ENCODE measurements at regions not wholly inside any gene's neighbourhood (a gene's known extent, or its start where the extent isn't known, plus 50 kb on each side); places are given as distances from the start of the nearest gene placed in this dataset.

DNA sequence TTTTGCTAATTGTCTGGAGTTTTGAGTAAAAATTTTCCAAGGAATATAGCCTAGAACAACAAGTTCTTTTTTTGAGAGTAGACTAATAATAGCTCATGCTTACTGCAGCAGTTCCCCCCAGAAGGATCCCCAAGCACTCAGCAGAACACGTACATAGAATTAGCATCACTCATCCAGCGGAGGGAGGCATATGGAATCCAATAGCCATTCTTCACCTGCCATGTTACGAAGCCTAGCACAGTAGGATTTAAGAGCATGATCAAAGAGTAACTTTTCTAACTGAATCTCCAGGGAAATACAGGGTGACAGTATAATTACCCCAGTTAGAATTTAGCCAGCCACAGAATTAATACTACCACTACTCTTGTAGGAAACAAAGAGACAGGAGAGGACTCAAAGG lies 511.7 kb upstream of the NOX3 start:
- DNase-seq, result no peak

DNA sequence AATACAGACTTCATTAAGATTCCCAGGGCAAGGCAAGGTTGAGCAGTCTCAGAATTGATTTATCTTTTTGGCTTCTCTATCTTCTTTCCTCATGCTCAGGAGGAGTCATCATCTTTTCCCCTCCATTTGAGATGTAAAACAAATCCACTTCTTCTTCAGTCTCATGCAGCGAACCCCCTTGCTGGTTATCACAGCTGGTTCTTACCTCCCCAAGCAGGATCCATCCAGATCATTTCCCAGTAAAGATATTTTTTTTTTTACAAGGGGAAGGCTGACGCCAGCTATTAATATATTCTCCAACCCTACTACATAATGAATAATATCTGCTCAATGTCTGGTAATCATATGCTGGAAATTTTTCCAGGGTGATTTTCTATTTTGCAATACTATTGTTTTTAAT lies 508.9 kb upstream of the NOX3 start:
- no peak for DNase-seq

DNA sequence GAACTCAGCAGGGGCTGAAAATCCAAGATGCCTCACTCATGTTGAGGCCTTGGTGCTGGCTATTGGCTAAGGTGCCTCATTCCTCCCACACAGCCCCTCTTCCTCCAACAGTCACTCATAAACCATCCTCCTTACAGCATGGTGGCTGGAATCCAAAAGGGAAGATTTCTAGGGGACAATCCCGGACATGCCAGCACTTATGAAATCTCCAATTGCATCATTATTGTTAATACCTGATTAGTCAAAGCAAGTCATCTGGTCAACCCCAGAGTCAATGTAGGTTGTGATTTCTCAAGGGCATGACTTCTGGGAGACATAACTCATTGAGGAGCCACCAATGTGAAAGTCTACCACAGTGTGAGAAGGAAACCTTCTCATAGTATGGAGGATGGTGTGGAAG lies 506.6 kb upstream of the NOX3 start:
- DNase-seq, result no peak

DNA sequence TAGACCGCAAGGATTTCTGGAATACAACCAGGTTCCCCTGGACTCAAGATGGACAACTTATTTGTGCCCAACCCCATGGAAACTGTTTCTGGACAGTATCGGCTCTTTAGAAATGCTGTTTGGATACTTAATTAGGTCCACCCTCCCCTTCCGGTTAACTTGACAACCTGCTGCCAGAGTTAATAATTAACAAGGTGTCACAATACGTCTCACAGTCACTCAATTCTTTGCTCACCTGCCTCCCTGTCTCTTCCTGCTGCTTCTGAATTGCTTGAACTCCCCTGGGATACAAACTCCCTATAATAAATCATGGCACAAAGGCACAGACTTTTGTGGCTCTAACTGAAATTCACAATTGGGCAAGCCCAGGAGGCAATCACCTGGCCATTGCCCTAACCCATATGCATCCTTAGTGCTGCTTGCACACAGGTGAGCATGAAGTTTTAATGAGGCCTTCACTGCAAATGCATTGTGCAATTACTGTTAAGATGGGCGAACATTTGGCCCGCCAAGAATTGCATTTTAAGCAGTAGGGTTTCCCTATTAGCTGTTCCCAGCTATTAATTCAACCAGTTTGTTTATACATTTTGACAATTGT lies 504.4 kb upstream of the NOX3 start:
- no peak for DNase-seq

DNA sequence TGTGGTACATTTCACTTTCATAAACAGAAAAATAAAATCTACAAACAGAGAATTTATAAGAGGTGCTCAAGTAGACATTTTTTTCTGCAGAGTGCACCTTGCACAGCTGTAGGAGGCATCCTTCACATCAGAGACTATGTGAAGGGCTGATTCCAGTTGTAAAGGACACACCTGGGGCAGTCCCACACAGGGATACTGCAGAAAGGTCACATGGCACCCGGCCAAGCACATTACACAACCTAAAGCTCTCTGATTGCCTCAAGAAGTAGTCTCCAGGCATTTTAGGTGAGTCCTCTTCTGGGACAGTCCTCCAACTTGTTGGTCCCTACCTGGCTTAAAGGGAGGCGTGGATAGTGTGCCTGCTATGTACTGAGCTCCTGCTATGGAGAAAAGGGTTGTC lies 502.9 kb upstream of the NOX3 start:
- no peak for DNase-seq

DNA sequence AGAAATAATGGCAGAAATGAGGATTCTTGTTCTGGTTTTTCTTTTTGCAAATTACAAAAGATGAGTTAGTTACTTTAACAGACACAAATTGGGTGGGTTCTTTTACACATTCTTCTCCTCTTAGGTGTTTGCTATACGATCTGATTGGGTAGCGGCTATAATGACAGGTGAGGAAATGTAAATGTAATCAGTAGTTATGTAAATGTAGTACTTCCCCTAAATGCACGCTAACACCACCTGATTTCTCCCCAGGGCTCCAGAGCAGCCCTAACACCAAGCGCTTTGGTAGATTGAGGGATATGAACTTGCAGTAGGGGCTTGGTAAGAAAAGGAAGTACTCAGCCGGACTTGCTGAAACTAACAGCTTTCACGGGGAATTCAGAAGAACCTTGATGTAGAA lies 499.4 kb upstream of the NOX3 start:
- DNase-seq, result no peak

DNA sequence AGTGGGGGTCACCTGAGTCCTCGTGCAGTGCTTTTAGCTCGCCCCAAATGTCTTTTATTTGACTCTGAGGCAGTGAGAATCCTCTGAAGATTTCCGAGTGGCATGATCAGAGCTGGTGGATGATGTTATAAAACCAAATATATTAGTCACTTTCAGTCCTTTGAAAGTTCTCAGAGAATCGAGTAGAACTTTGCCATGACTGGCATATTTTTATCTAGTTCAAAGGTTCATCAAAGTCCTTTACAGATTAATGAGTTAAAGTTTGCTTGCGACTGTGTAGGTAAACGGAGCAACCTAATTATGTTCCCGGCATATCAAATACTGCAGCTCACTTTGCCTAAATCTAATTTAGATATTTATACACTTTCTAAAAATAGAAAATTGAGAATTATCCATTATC lies 498.5 kb upstream of the NOX3 start:
- DNase-seq, result no peak

DNA sequence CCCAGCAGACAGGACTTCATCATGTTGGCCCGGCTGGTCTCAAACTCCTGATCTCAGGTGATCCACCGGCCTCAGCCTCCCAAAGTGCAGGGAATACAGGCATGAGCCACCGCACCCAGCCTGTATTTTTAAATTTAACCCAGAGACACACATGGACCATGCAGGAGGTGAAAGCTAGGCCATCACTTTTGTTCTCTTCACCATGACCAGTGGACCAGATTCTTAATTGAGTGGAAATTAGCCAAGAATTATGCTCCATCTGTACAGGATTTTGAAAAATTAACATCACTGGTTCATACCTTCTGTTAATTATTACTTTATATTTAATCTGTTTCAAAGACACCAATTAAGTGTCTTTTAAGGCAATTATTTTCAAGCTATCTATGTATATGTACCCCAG lies 493.6 kb upstream of the NOX3 start:
- DNase-seq, result no peak

DNA sequence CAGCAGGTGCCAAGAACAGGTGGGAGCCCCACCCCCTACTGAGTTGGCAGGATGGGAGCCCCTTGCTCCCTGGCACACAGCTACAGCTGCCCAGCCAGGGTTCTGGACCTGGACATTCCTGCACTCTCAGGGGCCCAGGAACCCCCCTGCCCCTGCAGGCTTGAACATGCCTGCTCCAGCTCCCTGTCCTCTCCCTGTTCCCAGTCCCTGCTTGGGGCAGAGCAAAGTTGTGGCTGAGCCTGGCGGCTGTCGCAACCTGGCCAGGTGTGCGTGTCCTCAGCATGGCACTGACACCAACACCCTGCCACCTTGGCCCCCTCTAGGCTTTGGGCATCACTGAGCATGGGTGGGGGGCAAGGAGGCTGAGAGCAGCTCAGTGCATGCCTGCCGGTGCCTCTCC lies 491.2 kb upstream of the NOX3 start:
- DNase-seq, result no peak

DNA sequence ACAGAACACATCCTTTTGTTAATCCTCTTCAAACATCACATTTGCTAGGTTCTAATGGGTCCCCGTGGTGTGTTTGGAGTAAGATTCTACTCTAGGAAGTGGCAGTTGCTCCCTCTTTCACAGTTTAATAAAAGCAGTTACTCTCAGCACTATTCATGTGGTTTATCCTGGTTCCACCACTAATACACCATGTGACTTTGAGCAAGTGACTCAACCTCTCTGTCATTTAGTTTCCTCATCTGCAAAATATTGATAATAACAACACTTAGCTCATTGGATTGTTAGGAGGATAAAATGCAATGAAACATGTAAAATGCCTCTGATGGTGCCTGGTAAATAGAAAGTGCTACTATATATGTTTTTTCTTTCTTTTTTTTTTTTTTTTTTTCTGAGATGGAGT lies 488.0 kb upstream of the NOX3 start:
- no peak for DNase-seq

DNA sequence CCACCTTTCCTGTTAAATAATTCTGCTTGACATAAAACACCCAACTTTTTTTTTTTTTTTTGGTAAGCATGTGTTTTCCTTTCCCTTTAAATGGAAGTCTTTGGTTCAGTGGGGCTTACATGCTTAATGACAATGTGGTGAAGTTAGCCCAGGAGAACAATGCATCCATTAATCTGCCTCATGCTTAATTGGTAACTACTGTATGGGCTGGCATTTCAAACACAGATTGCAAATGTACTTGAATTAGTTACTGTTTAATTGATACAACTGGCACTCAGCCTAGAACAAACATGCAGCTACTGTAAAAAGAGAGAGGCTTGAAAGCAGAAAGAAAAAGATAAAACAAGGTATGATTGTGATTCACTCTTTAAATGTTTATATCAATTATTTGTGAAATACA lies 483.6 kb upstream of the NOX3 start:
- DNase-seq, result no peak

DNA sequence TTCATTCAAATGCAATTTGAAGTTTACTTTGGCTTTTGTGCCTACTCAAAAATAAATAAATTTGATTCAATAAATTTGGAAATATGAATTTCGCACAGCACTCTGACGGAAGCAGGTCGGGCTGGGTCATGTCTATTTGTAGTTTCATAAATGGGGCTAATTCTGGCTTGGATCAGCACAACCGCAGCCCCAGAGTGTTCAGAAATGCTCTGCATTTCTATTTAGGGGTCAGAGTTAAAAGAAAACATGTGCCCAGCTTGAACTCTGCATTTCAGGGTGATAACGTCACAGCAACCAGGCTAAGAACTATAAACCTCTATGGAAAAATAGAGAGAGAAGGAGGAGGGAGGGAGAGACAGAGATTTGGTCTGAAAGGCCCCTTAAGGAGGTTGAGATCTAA lies 480.9 kb upstream of the NOX3 start:
- no peak for DNase-seq

DNA sequence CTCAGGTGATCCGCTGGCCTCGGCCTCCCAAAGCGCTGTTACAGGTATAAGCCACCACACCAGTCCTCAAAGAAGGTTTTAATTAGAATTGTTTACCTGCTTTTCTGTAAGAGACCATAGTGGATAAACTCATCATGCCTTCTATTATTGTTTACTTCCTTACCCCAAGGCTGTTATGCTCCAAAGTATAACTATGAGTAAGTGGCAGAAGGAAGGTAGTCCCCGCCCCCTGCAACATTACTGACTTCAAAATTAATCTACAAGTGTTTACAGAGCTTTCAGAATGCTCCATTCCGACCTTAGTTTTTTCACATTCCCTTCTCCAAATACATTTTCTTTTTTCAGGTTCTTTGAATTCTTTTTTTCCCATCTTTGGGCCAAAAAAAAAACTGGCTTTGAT lies 480.5 kb upstream of the NOX3 start:
- no peak for DNase-seq

DNA sequence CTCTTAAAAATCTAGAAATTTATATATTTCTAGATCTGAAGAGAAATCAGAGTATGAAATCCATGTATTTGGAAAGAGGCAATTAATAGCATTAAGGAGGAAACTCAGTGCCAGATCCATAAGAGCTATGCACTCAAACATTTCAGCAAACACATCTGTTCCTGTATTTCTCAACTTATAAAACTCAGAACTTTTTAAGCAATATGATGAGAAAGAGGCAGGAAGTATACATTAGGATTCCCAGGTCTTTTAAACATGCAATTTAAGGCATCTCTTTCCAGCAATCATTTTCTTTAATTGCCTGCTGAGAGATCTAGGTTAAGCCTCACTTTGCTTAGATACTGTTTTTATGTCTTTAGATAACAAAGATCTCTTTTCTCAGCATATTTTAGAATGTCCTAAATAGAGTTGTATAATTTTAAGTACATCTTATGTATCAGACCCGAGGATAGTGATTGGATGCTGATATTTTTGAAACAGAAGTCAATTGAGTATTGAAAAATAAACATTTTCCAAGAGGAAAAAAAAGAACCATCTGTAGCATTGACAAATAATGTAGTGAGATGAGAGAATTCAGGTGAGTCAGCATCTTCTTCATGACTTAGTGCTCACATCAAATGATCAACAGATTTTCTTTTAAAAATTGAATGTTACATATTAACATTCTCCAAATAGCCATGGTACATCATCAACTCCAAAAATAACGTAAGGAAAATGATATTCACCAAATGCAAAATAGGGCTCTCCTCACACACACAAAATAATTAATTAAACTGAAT lies 461.4 kb upstream of the NOX3 start:
- DNase-seq, result no peak

DNA sequence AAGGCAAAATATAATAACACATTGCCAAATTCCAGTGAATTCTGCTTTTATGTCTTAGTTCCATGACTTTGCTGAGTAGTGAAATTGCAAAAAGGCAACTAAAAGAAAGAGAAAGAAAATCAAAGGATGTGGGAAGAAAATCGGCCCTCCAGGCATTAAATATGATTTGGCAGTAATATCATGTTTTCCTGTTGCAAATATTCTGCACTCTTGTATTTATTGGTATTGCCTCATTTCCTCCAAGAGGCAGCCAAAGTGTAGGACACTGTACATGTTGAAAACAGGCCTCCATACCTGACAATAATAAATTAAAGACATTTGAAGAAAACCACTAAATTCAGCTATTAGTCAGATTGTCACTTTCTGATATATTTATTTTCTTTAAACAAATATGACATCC lies 460.0 kb upstream of the NOX3 start:
- no peak for DNase-seq

DNA sequence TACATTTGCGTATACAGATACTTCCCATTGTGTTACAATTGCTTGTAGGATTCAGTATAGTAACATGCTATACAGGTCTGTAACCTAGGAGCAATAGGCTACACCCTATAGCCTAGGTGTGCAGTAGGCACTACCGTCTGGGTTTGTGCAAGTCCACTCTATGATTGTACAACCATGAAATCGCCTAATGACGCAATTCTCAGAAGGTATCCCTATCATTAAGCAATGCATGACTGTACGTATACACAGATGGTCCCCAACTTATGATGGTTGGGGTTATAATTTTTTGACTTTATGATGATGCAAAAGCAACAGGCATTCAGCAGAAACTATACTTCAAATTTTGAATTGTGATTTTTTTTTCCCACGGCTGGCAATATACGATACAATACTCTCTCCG lies 458.2 kb upstream of the NOX3 start:
- no peak for DNase-seq

DNA sequence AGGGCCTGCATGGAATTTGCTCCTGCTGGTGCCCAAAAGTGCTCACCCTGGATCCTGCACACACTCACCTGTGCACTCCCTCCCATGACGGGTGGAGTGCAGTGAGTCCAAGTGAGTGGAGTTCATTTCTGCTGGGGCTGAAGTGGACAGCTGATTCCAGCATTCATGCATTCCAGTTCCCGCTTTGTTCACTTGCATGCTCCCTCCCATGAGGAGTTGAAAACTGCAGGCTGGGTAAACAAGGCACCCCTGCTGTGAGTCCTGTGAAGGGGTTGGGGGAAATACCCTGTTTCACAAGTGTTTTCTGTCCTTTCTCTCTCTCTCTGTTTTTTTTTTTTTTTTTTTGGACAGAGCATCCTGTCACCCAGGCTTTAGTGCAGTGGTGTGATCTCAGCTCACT lies 454.1 kb upstream of the NOX3 start:
- no peak for DNase-seq

DNA sequence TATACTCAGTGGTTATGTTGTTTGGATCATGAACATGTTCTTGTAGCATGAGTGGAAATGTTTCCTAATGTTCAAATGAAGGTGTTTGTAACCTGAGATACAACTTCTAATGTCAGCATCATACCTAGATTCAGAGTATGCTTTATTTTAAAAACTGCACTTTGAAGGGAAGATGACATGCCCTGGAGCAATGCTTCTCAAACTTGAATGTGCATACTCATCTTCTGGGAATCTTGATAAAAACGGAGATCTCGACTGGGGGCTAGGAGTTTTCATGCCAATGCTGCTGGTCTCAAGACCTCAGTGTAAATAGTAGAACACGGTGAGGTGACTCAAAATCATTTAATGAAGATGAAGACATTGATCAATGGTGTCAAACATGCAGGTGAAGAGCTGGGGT lies 440.0 kb upstream of the NOX3 start:
- no peak for DNase-seq

DNA sequence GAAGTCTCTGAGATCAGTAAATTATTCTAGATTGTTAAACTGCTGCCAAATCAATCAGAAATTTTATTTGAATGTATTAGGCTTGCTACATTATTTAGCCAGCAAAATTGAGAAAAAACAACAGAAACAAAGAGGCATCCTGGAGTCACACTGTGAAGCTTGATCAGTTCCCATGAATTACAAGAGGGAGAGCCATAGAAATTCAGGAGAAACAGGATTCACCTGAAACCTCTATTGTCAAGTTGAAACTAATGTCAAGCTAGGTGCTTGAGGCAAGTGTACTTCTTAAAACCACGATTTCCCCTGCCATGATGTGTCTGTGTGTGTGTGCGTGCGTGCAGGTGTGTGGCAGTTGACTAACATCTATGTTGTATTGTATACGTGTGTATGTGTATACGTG lies 439.1 kb upstream of the NOX3 start:
- DNase-seq, result no peak

DNA sequence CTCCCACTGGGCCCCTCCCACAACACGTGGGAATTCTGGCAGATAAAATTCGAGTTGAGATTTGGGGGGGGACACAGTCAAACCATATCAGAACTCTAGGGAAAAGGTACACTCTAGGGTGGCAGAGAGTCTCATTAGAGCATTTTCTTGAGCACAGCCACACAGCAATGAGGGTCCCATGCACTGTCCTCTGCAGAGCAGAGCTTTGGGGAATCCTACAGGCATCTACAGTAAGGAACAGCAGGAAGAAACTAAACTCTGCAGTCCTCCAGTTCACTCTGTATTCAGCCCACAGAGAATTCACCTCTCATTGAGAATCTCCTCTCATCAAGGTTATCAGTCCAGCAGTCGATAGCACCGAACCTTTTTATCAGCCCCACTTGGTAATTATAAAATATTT lies 438.6 kb upstream of the NOX3 start:
- no peak for DNase-seq

DNA sequence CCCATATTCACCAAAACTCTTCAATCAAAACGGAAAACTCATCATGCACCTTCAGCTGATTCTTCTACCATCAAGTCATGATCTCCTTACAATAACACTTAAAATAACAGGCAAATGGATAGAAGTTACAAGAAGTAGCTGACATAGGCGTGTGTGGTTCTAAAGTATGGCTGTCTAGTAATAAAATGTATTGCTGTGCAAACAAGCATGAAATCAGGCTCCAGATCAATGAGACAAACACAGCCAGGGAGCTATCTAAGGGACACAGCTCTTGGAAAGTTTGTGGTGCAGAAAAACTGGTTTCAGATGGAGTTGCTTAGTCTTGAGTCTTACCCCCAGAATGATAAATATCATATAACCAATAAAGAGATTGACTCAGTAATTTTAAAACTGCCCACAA lies 434.8 kb upstream of the NOX3 start:
- no peak for DNase-seq

DNA sequence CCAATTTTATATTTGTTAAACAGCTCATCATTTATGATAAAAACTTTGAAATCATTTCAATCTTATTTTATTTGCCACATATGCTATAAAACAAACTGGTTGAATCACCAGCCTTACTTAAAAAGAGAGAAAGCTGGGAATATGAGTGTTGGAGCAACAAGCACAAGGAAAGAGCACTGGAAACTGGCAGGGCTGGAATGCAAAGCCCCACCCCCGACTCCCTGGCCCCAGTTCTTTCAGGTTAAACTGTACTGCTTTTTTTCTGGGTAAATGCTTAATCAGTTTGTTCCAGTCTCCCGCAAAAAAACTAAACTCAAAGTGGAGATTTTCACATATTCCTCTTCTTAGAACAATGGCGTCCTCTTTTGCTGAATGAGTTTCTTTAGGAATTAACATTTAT lies 433.8 kb upstream of the NOX3 start:
- DNase-seq, result no peak

DNA sequence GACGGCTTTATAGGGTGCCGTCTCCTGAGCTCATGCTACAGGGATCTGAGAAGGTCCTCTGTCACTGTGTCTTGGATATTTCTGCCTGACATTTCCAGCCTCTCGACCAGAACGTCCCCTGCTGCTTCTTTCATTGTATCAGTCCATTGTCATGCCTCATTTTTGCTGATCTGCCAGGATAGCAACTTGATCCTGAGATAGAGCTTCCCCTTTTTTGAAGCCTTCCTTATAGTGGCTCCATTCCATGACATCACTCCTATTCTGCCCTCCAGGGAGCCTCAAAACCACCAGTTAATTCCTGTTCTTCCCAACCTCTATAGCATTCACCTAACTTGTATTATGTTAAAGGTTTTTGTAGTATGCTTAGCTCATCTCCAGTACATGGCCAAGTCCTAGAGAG lies 431.8 kb upstream of the NOX3 start:
- no peak for DNase-seq

DNA sequence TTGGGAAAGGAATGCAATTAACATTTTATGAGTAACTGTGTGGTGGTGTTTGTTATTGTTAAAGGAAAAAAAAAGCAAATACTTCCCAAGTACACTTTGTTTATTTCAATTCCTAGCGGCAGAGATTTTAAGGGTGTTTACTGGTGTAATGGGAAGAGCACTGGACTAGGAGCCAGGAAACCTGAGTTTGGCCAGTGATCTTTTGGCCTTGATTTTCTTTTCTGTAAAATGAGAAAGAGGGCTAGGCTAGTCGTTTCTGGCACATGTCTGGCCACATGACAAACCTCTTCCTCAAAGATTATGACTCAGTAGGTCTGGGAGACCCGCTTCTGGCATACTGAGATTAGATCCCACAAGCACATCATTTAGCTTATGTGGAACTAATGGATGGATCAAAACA lies 428.1 kb upstream of the NOX3 start:
- DNase-seq, result no peak

DNA sequence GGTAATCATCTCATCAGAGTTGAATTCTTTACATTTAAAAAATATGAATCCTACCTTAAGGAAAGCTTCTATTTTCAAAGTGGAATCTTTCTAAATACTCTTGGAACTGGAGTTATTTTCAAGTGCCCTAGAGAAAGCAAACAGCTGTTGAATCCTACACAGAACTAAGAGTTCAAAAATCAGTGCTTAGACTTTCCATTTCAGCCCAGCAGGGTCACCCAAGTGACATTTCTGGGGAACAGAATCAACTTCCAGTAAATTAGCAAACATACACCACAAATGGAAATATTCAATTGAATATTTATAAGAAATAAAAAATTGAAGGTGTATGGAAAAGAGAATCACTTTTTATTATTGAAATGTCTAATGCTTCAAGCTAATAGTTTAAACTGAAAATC lies 427.7 kb upstream of the NOX3 start:
- DNase-seq, result no peak
